Fibroblast of the aortic adventitia (primary cell): ENCODE measurements at regions not wholly inside any gene's neighbourhood (a gene's known extent, or its start where the extent isn't known, plus 50 kb on each side); places are given as distances from the start of the nearest gene placed in this dataset.

Experiments
- DNase-seq: peaks from one replicate; pipeline ENCODE4 v3.0.0-alpha.2; 2010; ENCODE audit warnings: low read depth
- H3K4me3 ChIP-seq: 2 replicates; pipeline ENCODE4 v1.5.1; 2011; ENCODE audit warnings: low read depth, mild to moderate bottlenecking, control low read depth, low read length, moderate library complexity
- TF ChIP-seq, protein P1 (sequence below): IDR thresholded peaks from 2 replicates; pipeline ENCODE4 v1.5.1; 2011; ENCODE audit warnings: mild to moderate bottlenecking, low read length, control low read depth, inconsistent platforms; ENCODE audit not compliant: insufficient read depth

- TF ChIP-seq, protein P1, sequence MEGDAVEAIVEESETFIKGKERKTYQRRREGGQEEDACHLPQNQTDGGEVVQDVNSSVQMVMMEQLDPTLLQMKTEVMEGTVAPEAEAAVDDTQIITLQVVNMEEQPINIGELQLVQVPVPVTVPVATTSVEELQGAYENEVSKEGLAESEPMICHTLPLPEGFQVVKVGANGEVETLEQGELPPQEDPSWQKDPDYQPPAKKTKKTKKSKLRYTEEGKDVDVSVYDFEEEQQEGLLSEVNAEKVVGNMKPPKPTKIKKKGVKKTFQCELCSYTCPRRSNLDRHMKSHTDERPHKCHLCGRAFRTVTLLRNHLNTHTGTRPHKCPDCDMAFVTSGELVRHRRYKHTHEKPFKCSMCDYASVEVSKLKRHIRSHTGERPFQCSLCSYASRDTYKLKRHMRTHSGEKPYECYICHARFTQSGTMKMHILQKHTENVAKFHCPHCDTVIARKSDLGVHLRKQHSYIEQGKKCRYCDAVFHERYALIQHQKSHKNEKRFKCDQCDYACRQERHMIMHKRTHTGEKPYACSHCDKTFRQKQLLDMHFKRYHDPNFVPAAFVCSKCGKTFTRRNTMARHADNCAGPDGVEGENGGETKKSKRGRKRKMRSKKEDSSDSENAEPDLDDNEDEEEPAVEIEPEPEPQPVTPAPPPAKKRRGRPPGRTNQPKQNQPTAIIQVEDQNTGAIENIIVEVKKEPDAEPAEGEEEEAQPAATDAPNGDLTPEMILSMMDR = no peak
These were observed 394.7 kb downstream of the TFEC start for GRCh38 chr7:115635876-115636275.

GRCh38 chr7:115635376-115635775 lies 395.2 kb downstream of the TFEC start:
- H3K4me3 ChIP-seq = no peak overlapping the region
- DNase-seq = peak; percentile 32
- TF ChIP-seq, protein P1 = no peak

More at GRCh38 chr7:115635876-115636275, 394.7 kb downstream of the TFEC start:
- DNase-seq = no peak
- H3K4me3 ChIP-seq = no peak overlapping the region

- TF ChIP-seq, protein P1 = no peak
- no peak for DNase-seq
These were observed 395.9 kb downstream of the TFEC start for GRCh38 chr7:115634633-115635032.

DNA sequence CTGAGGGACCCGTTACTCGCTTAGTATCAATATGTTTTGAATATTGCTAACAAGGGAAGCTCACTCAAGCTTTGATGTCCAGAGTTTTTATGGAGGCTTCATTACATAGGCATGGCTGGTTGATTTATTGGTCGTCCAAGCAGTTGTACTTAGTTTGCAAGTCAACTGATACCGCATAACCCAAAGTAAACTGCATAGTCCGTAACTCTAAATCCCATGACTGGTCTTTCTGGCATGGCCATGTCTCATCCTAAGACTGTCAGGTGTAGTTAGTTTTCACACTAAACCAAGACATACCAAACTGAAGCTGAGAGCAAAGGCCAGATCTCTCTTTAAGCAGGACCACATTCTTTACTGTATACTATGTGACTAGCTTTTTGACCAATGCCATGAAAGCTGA lies 397.9 kb downstream of the TFEC start:
- DNase-seq = no peak
- TF ChIP-seq, protein P1 = no peak
- no peak overlapping the region for H3K4me3 ChIP-seq

More at GRCh38 chr7:115634633-115635032, 395.9 kb downstream of the TFEC start:
- H3K4me3 ChIP-seq = no peak overlapping the region

- TF ChIP-seq, protein P1 = no peak
- DNase-seq = peak; percentile 54
- no peak overlapping the region for H3K4me3 ChIP-seq
These were observed 398.8 kb downstream of the TFEC start for GRCh38 chr7:115631782-115632181.

GRCh38 chr7:115630049-115630448 lies 400.5 kb downstream of the TFEC start:
- TF ChIP-seq, protein P1 = no peak
- no peak for DNase-seq

GRCh38 chr7:115618676-115619075 lies 411.9 kb downstream of the TFEC start:
- peak; percentile 93 for DNase-seq
- no peak overlapping the region for H3K4me3 ChIP-seq

More at GRCh38 chr7:115630049-115630448, 400.5 kb downstream of the TFEC start:
- H3K4me3 ChIP-seq = no peak overlapping the region

More at GRCh38 chr7:115618676-115619075, 411.9 kb downstream of the TFEC start:
- TF ChIP-seq, protein P1 = no peak
